HEK293 (cell line): ENCODE measurements at regions not wholly inside any gene's neighbourhood (a gene's known extent, or its start where the extent isn't known, plus 50 kb on each side); places are given as distances from the start of the nearest gene placed in this dataset.

Experiments
- CTCF ChIA-PET: fragments of 350-600 bp; formaldehyde crosslinking; extraction: SDS; loops from one replicate; lab custom pipeline; 2021; ENCODE audit warnings: antibody characterized with exemption; lab: Yijun Ruan, JAX
- POLR2A ChIA-PET: fragments of 300-600 bp; formaldehyde crosslinking; extraction: SDS; loops from one replicate; lab custom pipeline; 2020; ENCODE audit warnings: antibody characterized with exemption, inconsistent platforms; lab: Yijun Ruan, JAX
- H3K27ac ChIP-seq: fragments of 200-500 bp; sonication (Bioruptor generic); 2 replicates; pipeline ENCODE4 v1.5.1; 2014; ENCODE audit warnings: low read depth, low read length, control low read depth, inconsistent platforms; ENCODE audit errors: extremely low read depth
- H3K36me3 ChIP-seq, 2 experiments: fragments of 200-500 bp in 1 of 2; sonication (Bioruptor generic) in 1 of 2; 1 replicate in 1 of 2; 2 replicates in 1 of 2; pipeline ENCODE4 v1.5.1; 2014 to 2017; ENCODE audit warnings: inconsistent platforms in 2 of 2, low read length in 2 of 2; ENCODE audit not compliant: control insufficient read depth in 2 of 2, insufficient read depth in 1 of 2
- H3K4me1 ChIP-seq: fragments of 200-500 bp; sonication (Bioruptor generic); 2 replicates; pipeline ENCODE4 v1.5.1; 2014; ENCODE audit warnings: mild to moderate bottlenecking, low read length, inconsistent platforms; ENCODE audit not compliant: control insufficient read depth, insufficient read depth
- H3K4me3 ChIP-seq: 2 replicates; pipeline ENCODE4 v1.5.1; 2011; ENCODE audit warnings: low read depth, mild to moderate bottlenecking, control low read depth, low read length, moderate library complexity
- H3K9me3 ChIP-seq: fragments of 200-500 bp; sonication (Bioruptor generic); 2 replicates; pipeline ENCODE4 v1.5.1; 2014; ENCODE audit warnings: low read depth, low read length, inconsistent platforms; ENCODE audit not compliant: control insufficient read depth, insufficient read depth
- GLI4 ChIP-seq: fragments of 450-650 bp; formaldehyde crosslinking; IDR thresholded peaks from 2 replicates; pipeline ENCODE4 v1.5.1; 2016; ENCODE audit warnings: missing biosample characterization, missing genetic modification characterization
- PRDM10 ChIP-seq: fragments of 450-650 bp; formaldehyde crosslinking; IDR thresholded peaks from 2 replicates; pipeline ENCODE4 v1.5.1; 2016; ENCODE audit warnings: missing biosample characterization, missing genetic modification characterization
- PRDM2 ChIP-seq: fragments of 450-650 bp; formaldehyde crosslinking; IDR thresholded peaks from 2 replicates; pipeline ENCODE4 v1.5.1; 2016; ENCODE audit warnings: missing biosample characterization, missing genetic modification characterization, borderline replicate concordance
- ZBTB1 ChIP-seq: fragments of 450-650 bp; formaldehyde crosslinking; IDR thresholded peaks from 2 replicates; pipeline ENCODE4 v1.5.1; 2016; ENCODE audit warnings: missing biosample characterization, missing genetic modification characterization
- ZBTB10 ChIP-seq: fragments of 450-650 bp; formaldehyde crosslinking; IDR thresholded peaks from 2 replicates; pipeline ENCODE4 v1.5.1; 2016; ENCODE audit warnings: missing biosample characterization, missing genetic modification characterization
- ZBTB44 ChIP-seq: fragments of 450-650 bp; IDR thresholded peaks from 2 replicates; pipeline ENCODE4 v1.5.1; 2018; ENCODE audit warnings: missing biosample characterization, mild to moderate bottlenecking, missing genetic modification characterization
- ZBTB8A ChIP-seq: fragments of 450-650 bp; formaldehyde crosslinking; IDR thresholded peaks from 2 replicates; pipeline ENCODE4 v1.5.1; 2016; ENCODE audit warnings: missing biosample characterization, missing genetic modification characterization
- ZNF202 ChIP-seq: fragments of 450-650 bp; formaldehyde crosslinking; IDR thresholded peaks from 2 replicates; pipeline ENCODE4 v1.5.1; 2016; ENCODE audit warnings: missing biosample characterization, missing genetic modification characterization, borderline replicate concordance
- ZNF211 ChIP-seq: fragments of 450-650 bp; formaldehyde crosslinking; IDR thresholded peaks from 2 replicates; pipeline ENCODE4 v1.5.1; 2016; ENCODE audit warnings: low read depth, missing biosample characterization, missing genetic modification characterization
- ZNF341 ChIP-seq: fragments of 450-650 bp; formaldehyde crosslinking; IDR thresholded peaks from 2 replicates; pipeline ENCODE4; 2016; ENCODE audit warnings: low read depth, missing biosample characterization, missing genetic modification characterization
- ZNF37A ChIP-seq: fragments of 450-650 bp; IDR thresholded peaks from 2 replicates; pipeline ENCODE4 v1.5.1; 2018; ENCODE audit warnings: missing biosample characterization, missing genetic modification characterization
- ZNF518A ChIP-seq: fragments of 450-650 bp; formaldehyde crosslinking; conservative IDR thresholded peaks from 2 replicates; pipeline ENCODE4 v1.5.1; 2016; ENCODE audit warnings: low read depth, missing biosample characterization, missing genetic modification characterization
- ZNF624 ChIP-seq: fragments of 450-650 bp; formaldehyde crosslinking; IDR thresholded peaks from 2 replicates; pipeline ENCODE4 v1.5.1; 2017; ENCODE audit warnings: missing biosample characterization, missing genetic modification characterization
- ZNF658 ChIP-seq: fragments of 450-650 bp; formaldehyde crosslinking; IDR thresholded peaks from 2 replicates; pipeline ENCODE4; 2016; ENCODE audit warnings: missing biosample characterization, missing genetic modification characterization
- ZNF660 ChIP-seq: fragments of 450-650 bp; IDR thresholded peaks from 2 replicates; pipeline ENCODE4 v1.5.1; 2018; ENCODE audit warnings: missing biosample characterization, mild to moderate bottlenecking, missing genetic modification characterization
- ZNF791 ChIP-seq: fragments of 450-650 bp; formaldehyde crosslinking; IDR thresholded peaks from 2 replicates; pipeline ENCODE4 v1.5.1; 2016; ENCODE audit warnings: missing biosample characterization, missing genetic modification characterization

- H3K4me1 ChIP-seq, result no peaks in the 10 kb centered on the region
- ChIA-PET CTCF (no interaction called here), POLR2A (no interaction called here)
- H3K27ac ChIP-seq, result no peak overlapping the region
- no peaks in the 10 kb centered on the region for H3K9me3 ChIP-seq
- no peak overlapping the region for H3K4me3 ChIP-seq
- H3K36me3 ChIP-seq, result no peaks in the 10 kb centered on the region
- no peak for TF ChIP-seq ZNF202 (tag by site-specific recombination)
- no peak for TF ChIP-seq ZBTB10
- TF ChIP-seq ZNF660, result no peak
- no peak for TF ChIP-seq ZNF518A (tag by site-specific recombination)
- TF ChIP-seq ZNF37A (tag by site-specific recombination), result no peak
- TF ChIP-seq PRDM10 (tag by site-specific recombination), result no peak
- TF ChIP-seq ZNF624 (tag by site-specific recombination), result no peak
- TF ChIP-seq ZNF791 (tag by site-specific recombination), result no peak
- TF ChIP-seq ZNF341 (tag by site-specific recombination), result no peak
- no peak for TF ChIP-seq ZBTB44
- TF ChIP-seq PRDM2 (tag by site-specific recombination), result no peak
- no peak for TF ChIP-seq GLI4 (tag by site-specific recombination)
- no peak for TF ChIP-seq ZNF658 (tag by site-specific recombination)
- TF ChIP-seq ZBTB8A, result no peak
- TF ChIP-seq ZBTB1 (tag by site-specific recombination), result no peak
- no peak for TF ChIP-seq ZNF211 (tag by site-specific recombination)
Observed at GRCh38 chr4:127523369-127523768, 109.4 kb upstream of the INTU start.
